ENCODE measurements at regions not wholly inside any gene's neighbourhood (a gene's known extent, or its start where the extent isn't known, plus 50 kb on each side); places are given as distances from the start of the nearest gene placed in this dataset.

DNA sequence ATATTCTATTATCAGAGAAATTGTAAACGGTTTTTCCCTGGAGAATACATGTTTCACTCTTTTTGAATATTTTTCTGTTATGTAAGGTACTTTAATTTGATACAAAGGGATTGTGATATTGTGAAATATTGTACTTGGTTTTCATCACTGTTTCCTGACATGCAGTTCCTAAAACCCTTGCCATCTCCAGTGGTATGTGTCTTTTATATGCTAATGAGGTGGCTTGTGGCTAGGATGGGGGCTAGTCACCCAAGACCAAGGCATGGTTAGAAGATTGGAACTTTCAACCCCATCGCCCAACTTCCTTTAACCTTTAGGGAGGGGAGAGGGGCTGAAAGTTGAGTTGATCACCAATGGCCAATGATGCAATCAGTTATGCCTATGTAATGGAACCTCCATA, 160.6 kb downstream of the TAF11L14 start:
- ChIA-PET CTCF (no interaction called here), POLR2A (no interaction called here)
- Histone ChIP-seq H3K4me1 (ENCODE audit: control insufficient read depth, insufficient read depth, low read length) (no peaks in the 10 kb centered on the region), H3K9me3 (ENCODE audit: control insufficient read depth, insufficient read depth, low read depth, low read length) (no peaks in the 10 kb centered on the region), H3K27ac (ENCODE audit: extremely low read depth, low read depth, low read length) (no peak overlapping the region), H3K4me3 (ENCODE audit: low read depth, low read length) (no peak overlapping the region), H3K36me3 (ENCODE audit: control insufficient read depth in 2 of 2, insufficient read depth in 1 of 2, low read length in 2 of 2) (no peaks in the 10 kb centered on the region)
- TF ChIP-seq ZNF274 (IDR thresholded peaks at IDR 0.05; ENCODE audit: low read length) (no peak), ZNF274 (tag by site-specific recombination; IDR thresholded peaks at IDR 0.05; ENCODE audit: borderline replicate concordance) (no peak), ZNF16 (tag by site-specific recombination; IDR thresholded peaks at IDR 0.05; ENCODE audit: low read depth) (no peak), ZNF76 (tag by site-specific recombination; IDR thresholded peaks at IDR 0.05; ENCODE audit: borderline replicate concordance, low read depth) (no peak), ZNF670 (tag by site-specific recombination; IDR thresholded peaks at IDR 0.05; ENCODE audit: low read depth) (no peak), ZNF529 (tag by site-specific recombination; IDR thresholded peaks at IDR 0.05; ENCODE audit: insufficient replicate concordance) (no peak), ZNF518A (tag by site-specific recombination; conservative IDR thresholded peaks at IDR 0.05; ENCODE audit: low read depth) (no peak), ZNF843 (tag by site-specific recombination; IDR thresholded peaks at IDR 0.05) (no peak), ZNF513 (tag by site-specific recombination; IDR thresholded peaks at IDR 0.05) (no peak)
- TF ChIP-seq, protein P1, sequence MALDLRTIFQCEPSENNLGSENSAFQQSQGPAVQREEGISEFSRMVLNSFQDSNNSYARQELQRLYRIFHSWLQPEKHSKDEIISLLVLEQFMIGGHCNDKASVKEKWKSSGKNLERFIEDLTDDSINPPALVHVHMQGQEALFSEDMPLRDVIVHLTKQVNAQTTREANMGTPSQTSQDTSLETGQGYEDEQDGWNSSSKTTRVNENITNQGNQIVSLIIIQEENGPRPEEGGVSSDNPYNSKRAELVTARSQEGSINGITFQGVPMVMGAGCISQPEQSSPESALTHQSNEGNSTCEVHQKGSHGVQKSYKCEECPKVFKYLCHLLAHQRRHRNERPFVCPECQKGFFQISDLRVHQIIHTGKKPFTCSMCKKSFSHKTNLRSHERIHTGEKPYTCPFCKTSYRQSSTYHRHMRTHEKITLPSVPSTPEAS (tag by site-specific recombination; IDR thresholded peaks at IDR 0.05), result no peak

- TF ChIP-seq ZNF311 (tag by site-specific recombination; IDR thresholded peaks at IDR 0.05; ENCODE audit: borderline replicate concordance), result no peak
- no peak for TF ChIP-seq ZNF529 (tag by site-specific recombination; IDR thresholded peaks at IDR 0.05; ENCODE audit: insufficient replicate concordance)
- TF ChIP-seq BCL11A (tag by site-specific recombination; IDR thresholded peaks at IDR 0.05; ENCODE audit: low read depth), result no peak
- TF ChIP-seq ZNF114 (tag by site-specific recombination; IDR thresholded peaks at IDR 0.05), result no peak
- TF ChIP-seq ZSCAN30 (tag by site-specific recombination; IDR thresholded peaks at IDR 0.05), result no peak
- TF ChIP-seq AEBP2 (tag by site-specific recombination; IDR thresholded peaks at IDR 0.05; ENCODE audit: borderline replicate concordance), result no peak
- TF ChIP-seq GLIS2 (tag by site-specific recombination; IDR thresholded peaks at IDR 0.05), result no peak
- TF ChIP-seq SCRT1 (tag by site-specific recombination; IDR thresholded peaks at IDR 0.05; ENCODE audit: borderline replicate concordance), result no peak
- TF ChIP-seq HOXA7 (CRISPR knock-in tag; IDR thresholded peaks at IDR 0.05; ENCODE audit: borderline replicate concordance), result no peak
- TF ChIP-seq ZNF48 (tag by site-specific recombination; IDR thresholded peaks at IDR 0.05), result no peak
- TF ChIP-seq ZNF157 (tag by site-specific recombination; IDR thresholded peaks at IDR 0.05), result no peak
- no peak for TF ChIP-seq IKZF3 (tag by site-specific recombination; IDR thresholded peaks at IDR 0.05)
- no peak for TF ChIP-seq REPIN1 (tag by site-specific recombination; IDR thresholded peaks at IDR 0.05; ENCODE audit: low read depth)
- TF ChIP-seq ZNF140 (tag by site-specific recombination; IDR thresholded peaks at IDR 0.05), result no peak
- no peaks in the 10 kb centered on the region for H3K4me1 ChIP-seq (ENCODE audit: control insufficient read depth, insufficient read depth, low read length)
- H3K9me3 ChIP-seq (ENCODE audit: control insufficient read depth, insufficient read depth, low read depth, low read length), result no peaks in the 10 kb centered on the region
- no peaks in the 10 kb centered on the region for H3K36me3 ChIP-seq (ENCODE audit: control insufficient read depth in 2 of 2, insufficient read depth in 1 of 2, low read length in 2 of 2)
- POLR2A ChIA-PET, result no interaction called here
- H3K27ac ChIP-seq (ENCODE audit: extremely low read depth, low read depth, low read length), result no peak overlapping the region
- CTCF ChIA-PET, result no interaction called here
- no peak overlapping the region for H3K4me3 ChIP-seq (ENCODE audit: low read depth, low read length)
Observed at GRCh38 chr5:17796142-17796541, 161.9 kb downstream of the TAF11L14 start.

Data from HEK293 (cell line).